ENCODE measurements at regions not wholly inside any gene's neighbourhood (a gene's known extent, or its start where the extent isn't known, plus 50 kb on each side); places are given as distances from the start of the nearest gene placed in this dataset.

DNA sequence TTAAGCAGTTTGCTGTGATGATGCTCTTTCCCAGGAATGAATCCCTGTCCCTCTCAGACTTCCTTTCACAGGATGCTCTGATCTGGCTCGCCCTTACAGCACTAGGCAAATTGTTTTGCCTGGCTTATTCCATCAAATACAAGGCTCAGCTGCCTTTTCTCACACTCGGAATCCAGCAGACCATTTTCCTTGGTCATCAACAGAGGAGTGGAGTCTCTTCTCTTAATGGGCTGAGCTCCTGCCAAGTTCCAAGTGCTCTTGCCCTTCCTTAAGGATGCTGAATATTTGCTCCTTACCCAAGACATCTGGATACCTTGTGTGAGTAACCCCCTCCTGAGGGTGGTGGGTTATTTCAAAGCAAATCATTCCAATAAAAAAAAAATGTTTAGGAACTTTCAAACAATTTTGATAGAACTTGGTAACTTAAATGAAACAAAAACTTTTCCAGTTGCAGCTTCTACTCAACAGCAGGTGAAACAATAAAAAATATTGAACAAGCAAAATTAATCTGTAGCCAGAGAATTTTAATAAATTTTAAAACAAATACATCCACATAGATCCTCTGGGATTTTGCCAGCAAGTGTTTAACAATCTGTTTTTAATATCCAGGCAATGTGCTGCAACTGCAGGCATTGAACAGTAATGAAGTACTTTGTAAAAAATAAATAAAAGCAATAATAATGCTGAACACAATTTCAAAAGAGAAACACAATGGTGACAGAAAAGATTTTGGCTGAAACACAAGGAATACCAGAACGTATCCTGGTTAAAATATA is 264.0 kb upstream of the FAR2 start:
- DNase-seq = no peak

DNA sequence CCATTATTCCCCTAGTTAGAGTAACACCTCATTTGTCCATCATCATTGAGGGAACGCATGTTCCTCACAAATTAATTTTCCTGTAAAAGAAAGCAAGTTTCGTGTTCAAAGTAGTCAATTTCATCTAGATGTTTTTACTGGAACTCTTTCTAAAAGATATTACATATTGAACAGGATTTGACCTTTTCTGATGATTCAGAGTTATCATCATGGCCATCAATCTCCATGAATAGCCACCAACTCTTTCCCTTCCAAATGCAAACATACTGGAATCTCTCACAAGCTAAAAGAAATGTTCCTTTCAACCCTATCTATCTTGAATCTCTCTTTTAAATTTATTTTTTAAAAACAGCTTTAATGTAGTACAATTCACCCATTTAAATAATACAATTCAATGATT is 263.1 kb upstream of the FAR2 start:
- no peak for DNase-seq

DNA sequence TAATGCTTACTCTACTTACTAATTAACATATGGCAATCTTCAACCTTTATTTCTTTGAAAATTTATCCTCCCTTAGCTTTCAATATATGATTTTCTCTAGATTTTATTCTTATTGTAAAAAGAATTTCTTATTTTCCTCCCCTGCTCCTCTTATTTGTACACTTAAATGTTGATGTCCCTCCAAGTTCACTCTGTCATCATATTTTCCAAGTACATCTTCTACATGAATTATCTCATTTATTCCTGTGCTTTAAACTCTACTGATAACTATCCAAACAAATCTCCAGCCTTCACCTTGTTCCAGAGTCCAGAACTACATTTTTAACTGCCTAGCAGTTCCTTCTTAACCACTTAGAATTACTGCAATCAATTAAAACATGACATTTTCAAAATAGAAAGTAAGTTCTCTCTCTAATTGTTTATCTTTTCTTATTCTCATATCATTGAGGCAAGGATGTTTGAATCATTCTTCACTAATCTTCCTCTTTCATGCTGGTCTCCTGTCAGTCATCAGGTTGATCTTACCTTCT is 261.6 kb upstream of the FAR2 start:
- DNase-seq = no peak

DNA sequence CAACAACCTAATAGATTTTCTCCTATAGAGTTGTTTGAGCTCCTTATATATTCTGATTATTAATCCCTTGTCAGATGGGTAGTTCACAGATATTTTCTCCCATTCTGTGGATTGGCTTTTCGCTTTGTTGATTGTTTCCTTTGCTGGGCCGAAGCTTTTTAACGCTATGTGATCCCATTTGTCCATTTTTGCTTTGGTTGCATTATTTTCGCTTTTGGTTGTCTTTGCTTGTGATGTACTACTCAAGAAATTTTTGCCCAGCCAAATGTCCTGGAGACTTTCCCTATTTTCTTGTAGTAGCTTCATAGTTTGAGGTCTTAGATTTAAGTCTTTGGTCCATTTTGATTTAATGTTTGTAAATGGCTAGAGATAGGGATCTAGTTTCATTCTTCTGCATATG is 258.4 kb upstream of the FAR2 start:
- no peak for DNase-seq

DNA sequence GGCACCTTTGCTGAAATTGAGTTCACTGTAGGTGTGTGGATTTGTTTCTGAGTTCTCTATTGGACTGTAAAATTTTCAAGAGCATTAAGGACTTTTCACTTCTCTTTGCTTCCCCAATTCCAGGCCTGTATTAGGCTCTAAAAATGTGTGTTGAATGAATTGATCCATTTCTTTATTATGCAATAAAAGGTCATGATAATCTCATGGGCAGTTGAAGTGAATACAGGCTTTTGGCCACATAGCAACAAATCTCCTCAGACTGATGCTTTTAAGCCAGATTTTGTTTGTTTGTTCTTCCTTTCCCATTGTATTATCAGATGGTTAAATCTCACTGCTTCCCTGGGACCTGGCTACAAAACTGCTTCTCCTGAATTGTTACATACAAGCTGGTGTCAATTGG is 258.0 kb upstream of the FAR2 start:
- no peak for DNase-seq

DNA sequence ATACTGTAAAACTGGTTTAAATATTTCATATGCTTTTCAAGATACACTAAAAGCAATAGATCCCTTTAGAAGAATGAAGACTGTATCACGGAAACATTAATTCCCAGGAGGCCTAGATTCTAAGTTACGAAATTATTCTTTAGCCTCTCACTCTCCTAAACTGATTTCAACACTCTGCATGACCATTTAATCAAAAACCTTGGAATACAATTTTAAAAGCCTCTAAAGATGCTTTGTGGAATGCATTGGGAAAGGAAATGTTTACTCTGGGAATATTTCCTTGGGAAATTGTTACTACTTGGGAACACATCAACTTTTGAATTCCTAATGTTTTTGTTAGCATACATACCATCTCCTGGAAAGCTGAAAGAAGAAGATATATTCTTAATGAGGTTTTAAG is 255.7 kb upstream of the FAR2 start:
- DNase-seq = no peak

DNA sequence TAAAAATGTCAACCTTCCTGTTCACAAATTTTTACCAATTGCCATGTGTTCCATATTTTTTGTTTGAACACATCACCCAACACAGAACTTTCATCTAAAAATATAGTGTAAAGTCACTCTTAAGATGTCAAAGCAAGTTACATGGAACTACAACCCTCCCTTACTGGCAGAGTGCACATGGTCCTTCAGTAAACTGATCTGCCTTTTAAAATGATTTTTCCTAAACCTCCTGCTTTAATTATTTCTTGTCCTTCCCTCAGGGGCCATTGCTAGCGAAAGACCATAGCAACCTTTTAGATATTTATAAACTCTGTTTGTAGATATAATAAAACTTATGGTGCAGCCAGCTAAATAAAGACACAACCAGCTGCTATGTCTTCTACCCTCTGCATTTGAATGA is 255.2 kb upstream of the FAR2 start:
- DNase-seq = no peak

DNA sequence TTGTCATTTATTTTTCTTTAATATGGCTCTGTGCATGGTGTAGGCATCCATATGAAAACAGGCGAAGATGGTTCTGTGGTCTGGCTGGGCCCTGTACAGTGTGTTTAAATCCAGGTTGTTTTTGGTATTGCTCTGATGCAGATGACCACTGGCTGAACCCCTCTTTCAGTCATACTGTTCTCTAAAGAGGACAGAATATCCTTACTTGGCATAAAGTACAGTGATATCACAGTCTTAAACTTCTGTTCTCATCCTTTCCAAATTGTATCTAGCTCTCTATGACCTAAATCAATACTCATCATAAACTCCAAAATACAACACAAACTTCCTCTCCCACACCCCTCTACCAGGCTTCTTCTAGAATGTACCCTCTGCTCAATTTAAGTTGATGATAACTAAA is 252.7 kb upstream of the FAR2 start:
- DNase-seq = no peak

DNA sequence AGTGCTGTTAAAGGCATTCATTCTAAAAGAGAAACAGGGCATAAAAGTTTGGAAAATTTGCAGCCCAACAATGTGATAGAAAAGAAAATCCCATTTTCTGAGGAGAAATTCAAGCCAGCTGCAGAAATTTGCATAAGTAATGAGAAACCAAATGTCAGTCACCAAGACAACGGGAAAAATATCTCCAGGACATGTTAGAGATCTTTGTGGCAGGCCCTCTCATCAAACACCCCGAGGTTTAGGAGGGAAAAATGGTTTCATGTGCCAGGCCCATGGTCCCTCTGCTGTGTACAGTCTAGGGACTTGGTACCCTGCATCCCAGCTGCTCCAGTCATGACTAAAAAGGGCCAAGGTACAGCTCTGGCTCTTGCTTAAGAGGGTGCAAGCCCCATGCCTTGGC is 251.0 kb upstream of the FAR2 start:
- DNase-seq = no peak

DNA sequence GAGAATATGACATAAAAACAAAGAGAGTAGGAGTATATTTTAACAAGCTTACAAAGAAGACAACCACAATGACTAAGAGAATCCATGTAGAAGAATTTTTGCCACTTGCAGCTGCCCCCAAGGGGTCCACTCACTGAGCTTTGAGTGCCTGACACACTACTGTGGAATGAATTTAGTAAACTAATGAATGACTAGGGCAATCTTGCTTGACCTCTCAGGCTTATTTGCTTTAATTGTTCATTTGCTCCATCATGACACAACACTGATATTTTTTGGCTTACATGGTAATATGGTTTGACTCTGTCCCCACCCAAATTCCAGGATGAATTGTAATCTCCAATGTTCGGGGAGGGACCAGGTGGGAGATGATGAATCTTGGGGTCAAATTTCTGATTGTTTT is 249.1 kb upstream of the FAR2 start:
- no peak for DNase-seq

DNA sequence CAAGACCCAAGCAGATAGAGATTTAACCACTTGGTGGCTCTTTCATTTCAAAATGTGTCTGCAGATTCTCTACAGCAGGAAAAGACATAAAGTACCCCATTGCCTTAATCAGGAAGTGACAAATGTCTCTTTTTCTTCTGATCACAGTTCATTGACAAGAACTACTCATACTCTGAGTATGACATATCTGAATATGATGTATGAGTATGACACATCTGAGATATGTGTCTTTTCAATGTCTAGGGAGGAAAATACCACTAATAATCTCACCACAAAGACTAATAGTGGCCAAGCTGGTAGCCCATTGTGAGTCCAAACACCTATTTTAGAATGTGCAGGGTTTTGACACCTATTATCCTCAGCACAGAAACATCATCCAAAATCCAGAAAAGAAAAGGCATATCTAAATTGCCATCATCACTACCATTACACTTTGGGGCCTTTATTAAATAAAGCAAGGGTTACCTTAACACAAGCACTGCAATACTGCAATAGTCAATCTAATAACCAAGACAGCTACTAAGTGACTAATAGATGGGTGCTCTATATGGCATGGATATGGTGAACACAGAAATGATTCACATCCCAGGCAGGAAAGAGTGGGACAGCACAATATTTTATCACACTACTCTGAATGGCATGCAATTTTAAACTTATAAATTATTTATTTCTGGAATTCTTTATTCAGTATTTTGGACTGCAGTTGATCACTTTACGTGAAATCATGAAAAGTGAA is 243.7 kb upstream of the FAR2 start:
- no peak for DNase-seq

DNA sequence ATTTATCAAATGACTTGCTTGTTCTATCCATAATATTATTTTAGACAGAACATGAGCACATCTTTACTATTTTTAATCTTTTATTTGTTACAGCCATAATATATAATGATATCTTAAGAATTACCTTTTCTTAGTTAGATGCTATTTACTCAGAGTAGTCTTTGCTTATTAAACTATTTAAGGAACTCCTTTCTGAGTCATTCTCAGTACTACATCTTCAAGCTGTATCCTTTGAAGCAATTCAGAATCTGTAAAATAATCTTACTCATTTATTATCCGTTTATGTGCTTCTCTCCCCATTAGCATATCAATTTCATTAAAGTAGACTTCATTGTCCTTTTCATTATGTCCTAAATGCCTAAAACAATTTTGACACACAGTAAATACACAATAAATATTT is 240.4 kb upstream of the FAR2 start:
- no peak for DNase-seq

DNA sequence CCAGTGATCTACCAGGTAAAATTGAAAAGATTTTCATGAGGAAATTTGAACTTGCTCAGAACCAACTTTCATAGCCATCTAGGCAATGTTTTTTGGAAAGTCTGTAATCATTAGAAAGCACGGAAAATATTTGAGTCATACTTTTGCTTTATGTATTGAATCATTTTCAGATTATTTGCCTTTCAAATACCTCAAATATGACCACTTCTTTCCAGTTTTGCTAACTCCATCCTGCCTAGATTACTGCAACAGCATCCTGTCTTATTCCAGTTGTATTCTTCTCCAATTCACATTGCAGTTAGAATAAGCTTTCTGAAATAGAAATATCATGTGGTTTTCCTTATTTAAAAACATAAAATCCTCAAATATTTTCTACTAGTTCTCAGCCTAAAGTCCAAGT is 239.8 kb upstream of the FAR2 start:
- DNase-seq = no peak

DNA sequence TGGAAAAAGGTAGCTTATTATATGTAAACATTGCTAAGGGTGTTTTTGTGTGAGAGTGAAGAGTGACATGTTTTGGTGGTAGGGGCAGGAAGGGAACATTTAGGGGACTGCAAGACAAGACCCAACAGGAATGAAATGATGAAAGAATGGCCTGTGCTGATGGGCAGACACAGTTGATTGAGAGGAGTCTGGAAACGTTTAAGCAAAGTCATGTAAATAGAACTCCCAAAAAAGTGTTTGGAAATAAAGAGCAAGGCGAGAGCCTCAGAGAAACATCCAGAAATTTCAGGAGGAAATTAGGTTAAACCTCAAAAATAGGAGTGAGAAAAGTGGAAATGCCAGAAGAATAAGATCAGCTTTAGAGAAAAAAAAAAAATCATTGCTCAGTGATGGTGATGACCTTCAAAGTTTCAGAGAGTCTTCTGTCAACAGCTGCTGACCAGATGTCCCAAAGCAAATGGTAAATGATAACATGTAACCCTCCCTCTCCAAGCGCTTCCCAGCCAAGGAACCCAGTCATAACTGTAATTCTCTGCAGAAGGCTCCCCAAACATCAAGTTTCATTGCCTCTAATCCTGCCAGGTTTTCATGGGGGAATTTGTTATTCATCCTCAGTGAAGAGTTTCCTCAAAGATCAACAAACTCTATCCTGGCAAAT is 223.2 kb upstream of the FAR2 start:
- DNase-seq = no peak

DNA sequence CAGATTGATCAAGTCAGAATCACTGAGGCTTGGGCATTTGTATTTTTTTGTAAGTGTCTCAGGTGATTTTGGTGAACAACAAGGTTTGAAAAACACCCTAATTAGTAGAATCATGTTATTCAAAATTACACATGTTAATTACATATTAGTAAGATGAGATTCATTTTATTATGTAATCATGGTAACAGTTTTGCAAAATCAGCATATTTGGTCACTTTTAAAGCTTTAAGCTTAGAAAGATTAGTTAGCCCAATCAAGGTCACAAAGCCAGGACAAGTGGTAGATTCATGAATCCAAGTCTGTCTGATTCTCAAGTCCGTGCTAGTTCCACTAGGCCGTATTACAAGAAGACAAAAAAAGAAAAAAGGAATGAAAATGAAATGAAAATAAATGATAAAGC is 218.4 kb upstream of the FAR2 start:
- DNase-seq = no peak

DNA sequence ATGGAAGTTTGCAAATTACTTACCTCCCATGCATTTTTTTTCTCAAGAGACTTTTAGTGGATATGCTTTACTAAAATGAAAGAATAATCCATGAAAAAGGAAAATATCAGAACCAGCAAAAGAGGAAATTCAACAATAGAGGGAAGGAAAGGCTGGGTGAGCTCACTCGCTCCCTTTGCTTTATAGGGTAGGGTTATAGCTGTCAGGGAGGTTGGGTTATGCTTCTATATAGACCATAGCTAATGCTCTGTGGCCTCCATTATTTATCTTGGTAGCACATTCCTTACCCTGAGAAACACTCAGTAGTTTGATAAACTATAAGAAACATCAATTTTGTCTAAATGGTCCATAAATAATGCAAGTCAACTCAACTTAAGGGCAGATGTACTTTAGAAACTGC is 215.9 kb upstream of the FAR2 start:
- no peak for DNase-seq

DNA sequence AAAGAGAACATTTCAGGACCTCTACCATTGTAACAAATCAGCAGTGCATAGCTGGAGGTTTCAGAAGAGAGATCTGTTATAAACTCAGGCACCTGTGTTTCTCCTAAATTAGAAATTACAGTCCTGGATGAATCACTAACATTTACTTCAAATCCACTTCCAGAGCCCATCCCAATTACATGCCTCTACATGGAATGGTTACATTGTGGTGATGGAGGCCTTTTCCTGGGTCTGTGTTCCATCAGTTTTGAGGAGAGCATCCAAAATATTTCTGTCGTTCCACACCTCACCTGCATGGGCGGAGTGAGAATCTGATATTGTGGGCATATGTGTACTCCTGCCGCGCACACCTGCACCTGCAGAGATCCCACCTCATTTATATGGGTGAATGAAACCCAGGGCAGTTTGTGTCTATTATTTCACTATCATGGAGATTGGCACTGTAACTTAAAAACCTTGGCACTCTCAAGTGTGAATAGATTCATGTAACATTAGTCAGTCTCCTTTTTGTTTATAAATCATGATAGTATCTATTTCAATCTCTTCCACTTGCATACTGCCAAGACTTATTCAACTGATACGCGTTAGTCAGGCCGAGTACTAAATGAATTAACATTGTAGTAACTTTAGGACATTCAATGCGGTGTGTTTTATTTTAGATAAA is 215.1 kb upstream of the FAR2 start:
- no peak for DNase-seq

DNA sequence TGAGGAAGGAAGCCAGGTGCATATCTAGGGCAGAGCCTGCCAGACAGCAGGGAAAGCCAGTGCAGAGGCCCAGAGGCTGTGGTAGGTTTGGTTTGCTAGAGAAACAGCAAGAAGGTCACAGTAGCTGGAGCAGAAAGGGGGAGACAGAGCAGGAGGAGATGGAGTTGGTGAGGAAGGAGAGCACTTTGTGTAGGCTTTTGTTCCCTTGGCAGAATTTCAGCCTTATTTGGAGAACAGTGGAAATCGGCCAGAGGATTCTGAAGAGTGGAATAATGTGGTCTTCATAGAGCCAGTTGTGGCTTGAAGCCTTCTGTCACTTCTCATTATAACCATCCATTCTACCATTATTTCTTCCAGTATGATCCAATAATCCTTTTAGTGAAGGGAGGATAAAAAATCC is 212.9 kb upstream of the FAR2 start:
- peak; percentile 6 to 65 for DNase-seq

DNA sequence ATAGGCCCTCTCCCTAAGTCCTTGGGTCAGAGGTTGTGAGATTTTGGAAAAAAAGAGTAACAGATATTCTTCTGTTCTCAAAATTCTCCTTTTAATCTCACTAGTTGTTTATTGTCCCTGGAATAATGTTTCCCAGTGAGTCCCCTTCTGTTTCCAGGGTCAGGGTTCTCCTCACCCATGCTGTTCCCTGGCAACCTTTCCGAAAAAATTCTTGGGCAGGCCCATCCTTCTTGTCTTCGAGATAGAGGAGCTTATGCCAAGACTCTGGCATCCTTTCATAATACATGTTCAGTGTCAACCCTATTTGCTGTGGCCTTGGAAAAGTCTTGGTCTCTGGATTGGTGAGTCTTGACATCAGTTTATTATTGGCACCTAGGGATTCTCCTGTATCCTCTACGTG is 212.4 kb upstream of the FAR2 start:
- DNase-seq = peak in 1 of 2 experiments; percentile 40

DNA sequence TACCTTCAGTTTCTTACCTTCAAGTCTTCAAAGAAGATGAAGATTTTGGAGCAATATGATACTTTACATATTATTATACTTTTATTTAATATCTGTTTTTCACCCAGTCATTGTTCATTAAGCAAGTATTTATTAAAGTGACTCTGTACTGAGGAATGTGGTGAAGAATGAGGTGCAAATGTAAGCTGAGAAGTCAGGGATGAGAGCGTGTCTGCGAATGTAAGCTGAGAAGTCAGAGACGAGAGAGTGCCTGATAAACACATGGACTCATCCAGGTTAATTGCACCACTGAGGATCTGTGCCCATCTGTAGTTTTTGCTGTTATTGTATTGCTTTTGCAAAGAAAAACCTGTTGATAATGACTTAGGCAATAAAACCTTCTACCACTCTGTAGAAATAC is 211.9 kb upstream of the FAR2 start:
- DNase-seq = no peak

DNA sequence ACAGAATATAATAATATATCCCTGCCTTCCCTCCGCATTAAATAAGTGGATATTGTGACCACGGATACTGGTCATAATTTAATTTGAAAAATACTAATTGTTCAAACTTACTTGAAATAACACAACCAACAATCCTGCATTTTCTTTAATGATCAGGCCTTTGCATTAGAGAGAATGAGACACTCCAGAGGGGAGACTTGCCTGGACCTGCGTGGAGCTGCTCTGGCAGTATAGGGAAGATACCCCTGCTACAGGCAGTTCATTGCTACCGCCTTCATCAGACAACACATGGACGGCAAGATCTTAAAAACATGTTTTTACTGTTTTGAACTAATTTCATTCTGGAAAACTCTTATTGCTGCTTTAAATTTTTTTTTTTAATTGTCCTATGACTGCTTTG is 211.0 kb upstream of the FAR2 start:
- DNase-seq = no peak

DNA sequence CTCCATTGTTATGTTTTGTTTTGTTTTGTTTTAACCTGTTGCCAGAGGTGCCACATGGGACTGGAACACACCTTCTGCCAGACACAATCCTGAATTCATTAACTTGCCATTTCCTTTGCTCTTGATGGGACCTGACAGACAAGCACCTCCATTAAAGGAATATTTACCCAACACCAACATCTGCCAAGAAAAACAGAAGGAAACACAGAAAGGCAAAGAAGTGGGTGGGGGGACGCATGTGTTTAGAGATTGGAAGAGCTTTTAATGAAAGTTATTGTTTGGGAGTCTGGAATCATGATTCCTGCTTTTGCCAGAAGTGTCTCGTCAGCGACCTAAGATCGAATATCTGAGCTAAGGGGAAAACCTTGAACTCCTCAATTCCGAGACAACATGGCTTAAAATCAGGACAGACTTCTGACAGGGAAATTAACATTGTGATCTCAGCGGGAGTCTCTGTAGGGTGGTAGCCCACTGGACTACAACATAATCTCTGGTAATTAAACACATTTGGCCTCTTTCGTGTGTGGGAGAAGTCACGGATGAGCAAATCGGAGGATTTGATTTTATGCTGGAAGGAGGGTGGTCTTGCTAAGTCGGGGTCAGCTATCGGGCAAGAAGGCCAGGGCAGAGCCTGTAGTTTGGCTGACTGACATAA is 210.4 kb upstream of the FAR2 start:
- no peak for DNase-seq

DNA sequence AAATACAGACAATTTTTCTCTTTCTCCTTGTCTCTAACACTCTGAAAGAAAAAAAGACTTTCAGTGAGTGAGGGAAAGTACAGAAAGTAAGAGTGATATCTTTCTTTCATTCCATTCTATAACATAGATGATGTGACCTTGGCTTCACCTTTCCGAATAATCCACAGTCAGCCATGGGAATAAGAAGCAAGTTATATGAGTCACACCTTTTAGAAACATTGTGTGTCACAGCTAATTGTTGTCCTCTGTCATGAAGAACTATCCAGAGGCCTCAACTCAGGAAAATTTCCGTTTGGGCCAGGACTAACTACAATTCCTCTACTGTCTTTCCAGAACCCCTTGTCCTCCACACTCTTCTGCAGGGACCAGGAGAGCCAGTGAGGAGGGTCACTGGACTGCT is 209.7 kb upstream of the FAR2 start:
- no peak for DNase-seq
